ENCODE measurements at regions not wholly inside any gene's neighbourhood (a gene's known extent, or its start where the extent isn't known, plus 50 kb on each side); places are given as distances from the start of the nearest gene placed in this dataset.
"Not testable (repeated sequence)": the region's sequence is repeated elsewhere in the genome, so short reads cannot be mapped to it uniquely, and the experiment has no call there.

GRCh38 chr3:144585953-144586352, 614.3 kb downstream of the DIPK2A start:
- no peak for DNase-seq (ENCODE audit: low read depth)
- no peak; the same call in 1 of the 2 replicates for TF ChIP-seq CTCF (conservative IDR thresholded peaks at IDR 0.05; ENCODE audit: low read length)
- no peak overlapping the region for H3K4me3 ChIP-seq (ENCODE audit: low read length)

- no peak for TF ChIP-seq CTCF (conservative IDR thresholded peaks at IDR 0.05; ENCODE audit: low read length)
- DNase-seq (ENCODE audit: low read depth), result peak; percentile 76
- no peak overlapping the region for H3K4me3 ChIP-seq (ENCODE audit: low read length)
These were observed 614.8 kb downstream of the DIPK2A start for GRCh38 chr3:144586382-144586781.

- TF ChIP-seq CTCF (conservative IDR thresholded peaks at IDR 0.05; ENCODE audit: low read length), result no peak
- peak; percentile 66 for DNase-seq (ENCODE audit: low read depth)
- no peak overlapping the region for H3K4me3 ChIP-seq (ENCODE audit: low read length)
These were observed 619.2 kb downstream of the DIPK2A start for GRCh38 chr3:144590854-144591253.

GRCh38 chr3:144593881-144594280, 622.3 kb downstream of the DIPK2A start:
- no peak for TF ChIP-seq CTCF (conservative IDR thresholded peaks at IDR 0.05; ENCODE audit: low read length)
- H3K4me3 ChIP-seq (ENCODE audit: low read length), result no peak overlapping the region
- DNase-seq (ENCODE audit: low read depth), result no peak

- H3K4me3 ChIP-seq (ENCODE audit: low read length); DNase-seq (ENCODE audit: low read depth): not testable (repeated sequence)
These were observed 648.6 kb downstream of the DIPK2A start for GRCh38 chr3:144620236-144620635.

GRCh38 chr3:144622845-144623244, 651.2 kb downstream of the DIPK2A start:
- no peak overlapping the region for H3K4me3 ChIP-seq (ENCODE audit: low read length)
- DNase-seq (ENCODE audit: low read depth), result no peak
- TF ChIP-seq CTCF (conservative IDR thresholded peaks at IDR 0.05; ENCODE audit: low read length), result no peak

GRCh38 chr3:144624656-144625055, 653.0 kb downstream of the DIPK2A start:
- no peak for TF ChIP-seq CTCF (conservative IDR thresholded peaks at IDR 0.05; ENCODE audit: low read length)
- H3K4me3 ChIP-seq (ENCODE audit: low read length), result no peak overlapping the region
- DNase-seq (ENCODE audit: low read depth), result no peak

GRCh38 chr3:144626835-144627234, 655.2 kb downstream of the DIPK2A start:
- no peak for TF ChIP-seq CTCF (conservative IDR thresholded peaks at IDR 0.05; ENCODE audit: low read length)
- DNase-seq (ENCODE audit: low read depth), result no peak
- H3K4me3 ChIP-seq (ENCODE audit: low read length), result no peak overlapping the region
